HG02623 (cell line): ENCODE measurements at regions not wholly inside any gene's neighbourhood (a gene's known extent, or its start where the extent isn't known, plus 50 kb on each side); places are given as distances from the start of the nearest gene placed in this dataset.

Experiments used
- ATAC-seq: cut with Tn5 transposase; IDR thresholded peaks from one replicate; pipeline ENCODE4 v1.9.1; 2021; ENCODE audit warnings: moderate library complexity; ENCODE audit not compliant: unreplicated experiment

GRCh38 chr15:98412852-98413251 lies 235.5 kb upstream of the IGF1R start:
- no peak for ATAC-seq

DNA sequence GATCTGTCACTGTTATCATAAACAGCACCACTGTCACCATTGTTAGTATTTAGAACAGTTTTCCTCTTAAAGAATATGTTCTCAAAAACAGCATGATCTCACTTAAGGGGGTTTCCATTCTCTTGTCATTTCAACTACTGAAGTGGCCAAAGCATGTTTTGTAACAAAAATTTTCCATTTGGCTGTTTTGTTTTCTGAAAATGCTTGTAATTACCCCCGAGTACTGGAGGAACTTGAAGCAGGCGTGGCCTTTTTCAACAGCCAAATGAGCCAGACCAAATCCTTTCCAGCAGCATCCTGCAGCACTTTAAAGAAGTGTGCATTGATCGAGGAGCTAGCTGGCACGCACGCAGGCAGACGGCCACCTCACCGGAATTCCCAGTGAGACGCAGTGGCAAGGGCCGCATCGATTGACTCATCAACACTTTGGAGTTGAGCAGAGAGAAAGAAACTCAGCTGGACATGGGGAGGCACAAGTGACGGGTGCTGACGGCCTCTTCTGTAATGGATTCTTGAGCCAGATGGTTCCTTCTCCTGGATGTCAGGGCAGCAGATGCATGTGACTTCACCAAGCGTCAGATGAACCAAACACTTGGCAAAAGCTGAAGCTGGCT lies 234.3 kb upstream of the IGF1R start:
- ATAC-seq = no peak

- no peak for ATAC-seq
Measured at GRCh38 chr15:98416222-98416855, 232.0 kb upstream of the IGF1R start.

GRCh38 chr15:98417346-98417745 lies 231.0 kb upstream of the IGF1R start:
- no peak for ATAC-seq

DNA sequence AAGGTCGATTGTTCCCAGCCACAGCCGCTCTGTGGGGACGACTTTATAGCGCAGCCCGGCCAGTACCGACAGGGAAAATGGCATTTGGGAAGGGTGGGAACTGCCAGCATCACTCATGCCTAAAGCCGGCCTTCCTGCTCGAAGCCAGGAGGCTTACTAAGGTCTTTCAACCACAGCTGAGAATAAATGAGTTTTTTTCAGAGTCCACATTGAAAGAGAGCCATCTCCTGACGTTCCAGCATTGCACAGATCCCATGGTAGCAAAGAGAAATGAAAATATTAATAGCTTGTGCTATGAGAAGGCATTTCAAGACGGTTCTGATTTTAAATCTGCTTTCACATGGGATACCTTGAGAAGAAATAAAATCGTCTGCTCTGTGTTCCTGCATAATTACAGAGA lies 230.2 kb upstream of the IGF1R start:
- no peak for ATAC-seq

- no peak for ATAC-seq
Measured at GRCh38 chr15:98419173-98419780, 229.1 kb upstream of the IGF1R start.

GRCh38 chr15:98420837-98421236 lies 227.5 kb upstream of the IGF1R start:
- ATAC-seq = no peak

DNA sequence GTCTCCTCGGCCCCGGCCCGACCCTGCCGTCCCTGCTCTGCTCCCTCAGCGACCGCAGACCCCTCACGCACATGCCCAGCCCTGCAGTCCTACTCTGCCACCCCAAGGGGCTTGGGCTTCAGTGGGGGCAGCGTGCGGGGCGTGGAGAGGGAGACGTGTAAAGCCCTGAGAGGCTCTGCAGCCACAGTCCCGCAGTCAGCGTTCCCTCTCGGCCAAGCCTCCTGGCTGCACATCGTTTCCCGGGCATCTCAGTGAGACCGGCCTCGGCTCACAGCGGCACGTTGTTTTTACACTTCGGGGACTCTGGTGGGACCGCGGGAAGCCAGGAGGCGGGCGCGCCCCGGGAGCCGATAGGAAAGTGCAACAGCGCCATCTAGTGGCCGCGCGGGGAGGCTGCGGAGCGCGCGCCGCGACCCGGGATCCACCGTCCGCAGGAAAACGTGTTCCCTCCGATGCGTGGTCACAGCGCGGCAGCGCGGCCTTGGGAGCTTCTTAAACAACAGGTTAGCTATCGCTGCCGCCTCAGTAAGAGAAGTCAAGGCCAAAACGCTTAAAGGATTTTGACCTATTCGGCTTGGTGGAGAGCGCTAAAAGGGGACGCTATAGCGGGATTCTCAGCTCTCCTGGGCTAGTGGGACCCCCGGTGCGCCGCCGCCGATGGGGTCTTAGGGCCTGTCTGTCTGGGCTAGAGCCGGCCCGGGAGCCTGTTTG lies 226.8 kb upstream of the IGF1R start:
- peak; percentile 56 for ATAC-seq

DNA sequence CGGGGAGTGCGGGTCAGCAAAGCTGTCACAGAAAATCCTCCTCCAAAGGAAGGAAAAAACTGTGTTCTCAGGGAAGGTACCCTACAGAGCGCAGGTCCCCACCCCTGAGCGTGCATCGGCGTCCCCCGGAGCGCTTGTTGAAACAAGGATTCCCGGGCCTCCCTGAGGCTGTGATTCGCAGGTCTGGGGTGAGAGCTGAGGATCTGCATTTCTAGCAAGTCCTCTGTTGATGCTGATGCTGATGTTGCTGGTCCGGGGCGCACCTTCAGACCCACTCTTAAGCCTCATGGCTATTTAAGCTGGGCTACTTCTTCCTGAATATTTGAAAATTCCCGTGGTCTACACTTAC lies 226.2 kb upstream of the IGF1R start:
- no peak for ATAC-seq

- no peak for ATAC-seq
Measured at GRCh38 chr15:98425173-98425572, 223.2 kb upstream of the IGF1R start.

DNA sequence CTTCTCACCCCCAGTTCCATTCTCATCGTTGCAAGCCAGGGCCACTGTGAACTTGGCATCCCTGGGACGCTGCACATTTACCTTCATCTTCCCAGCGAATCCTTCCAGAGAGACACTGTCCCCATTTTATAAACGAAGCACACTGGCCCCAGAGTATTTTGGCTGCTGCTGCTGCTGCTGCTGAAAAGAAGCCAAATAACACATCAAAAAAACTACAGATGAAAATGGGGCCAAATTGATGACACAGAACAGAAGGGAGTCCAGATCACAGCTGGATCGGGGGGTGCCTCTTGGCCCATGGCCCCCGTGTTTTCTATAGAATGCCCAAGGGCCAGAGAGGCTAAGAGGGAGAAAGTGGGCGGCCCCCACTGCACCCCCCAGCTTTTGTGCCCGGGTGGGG lies 221.0 kb upstream of the IGF1R start:
- ATAC-seq = no peak

DNA sequence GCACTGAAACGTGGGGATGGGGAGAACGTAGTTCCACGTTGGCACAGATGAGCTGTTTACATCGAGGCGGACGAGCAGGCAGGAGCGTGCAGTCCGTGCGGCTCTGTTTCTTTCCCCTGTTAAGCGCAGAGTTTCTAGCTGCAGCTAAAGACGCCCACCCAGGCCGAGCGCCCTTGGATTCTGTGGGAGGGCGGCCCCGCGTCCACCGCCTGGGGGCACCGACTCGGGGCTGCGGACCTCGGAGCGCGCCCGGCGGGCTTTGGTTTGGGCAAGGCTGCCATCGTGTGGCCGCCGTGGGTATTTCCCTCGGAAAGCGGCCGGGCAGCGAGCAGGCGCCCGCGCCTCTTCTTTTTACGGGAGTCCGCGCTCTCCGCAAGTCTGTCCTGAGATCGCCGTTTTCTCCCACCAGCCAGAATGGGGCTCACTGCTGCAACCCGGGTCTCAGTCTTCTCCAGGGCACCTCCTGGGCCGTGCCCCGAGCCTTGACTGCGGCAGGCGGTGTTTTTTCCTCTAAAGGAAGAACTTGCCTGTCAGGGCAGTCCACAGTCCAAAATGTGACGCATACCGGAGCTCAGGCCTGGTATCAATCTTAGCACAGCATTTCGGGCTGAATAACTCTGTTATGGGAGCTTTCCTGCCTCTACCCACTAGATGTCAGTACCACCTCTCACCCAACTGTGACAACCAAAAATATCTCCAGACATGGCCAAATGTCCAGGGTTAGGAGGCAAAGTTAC lies 219.9 kb upstream of the IGF1R start:
- peak; percentile 68 for ATAC-seq

GRCh38 chr15:98431171-98431570 lies 217.2 kb upstream of the IGF1R start:
- no peak for ATAC-seq

GRCh38 chr15:98433346-98433745 lies 215.0 kb upstream of the IGF1R start:
- ATAC-seq = no peak

DNA sequence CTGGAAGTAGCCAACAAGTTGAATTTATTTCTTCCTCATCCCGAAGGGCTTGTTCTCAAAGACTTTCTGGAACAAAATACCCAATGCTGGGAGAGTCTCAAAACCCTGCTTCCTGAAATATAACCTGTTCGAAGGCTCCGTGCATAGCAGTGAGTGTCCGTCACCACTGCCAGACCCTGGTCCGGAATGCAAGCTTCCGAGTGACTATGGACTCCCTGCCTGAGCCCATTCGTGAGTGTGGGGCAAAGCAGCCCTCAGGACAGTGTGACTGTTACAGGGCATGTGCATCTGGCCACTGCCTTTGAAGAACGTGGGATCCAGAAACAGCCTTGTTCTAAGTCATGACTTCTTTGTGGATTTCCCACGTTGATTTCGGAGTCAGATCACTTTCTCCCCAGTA lies 214.5 kb upstream of the IGF1R start:
- no peak for ATAC-seq

DNA sequence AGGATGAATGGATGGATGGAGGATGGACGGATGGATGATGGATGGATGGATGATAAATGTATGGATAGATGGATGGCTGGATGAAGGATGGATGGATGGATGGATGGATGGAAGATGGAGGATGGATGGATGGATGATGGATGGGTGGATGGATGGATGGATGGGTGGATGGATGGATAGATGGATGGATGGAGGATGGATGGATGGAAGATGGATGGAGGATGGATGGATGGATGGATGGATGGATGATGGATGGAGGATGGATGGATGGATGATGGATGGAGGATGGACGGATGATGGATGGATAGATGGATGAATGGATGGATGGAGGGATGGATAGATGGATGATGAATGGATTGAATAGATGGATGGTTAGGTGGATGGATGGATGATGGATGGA lies 210.6 kb upstream of the IGF1R start:
- ATAC-seq = no peak

- ATAC-seq = no peak
Measured at GRCh38 chr15:98438326-98438725, 210.0 kb upstream of the IGF1R start.

DNA sequence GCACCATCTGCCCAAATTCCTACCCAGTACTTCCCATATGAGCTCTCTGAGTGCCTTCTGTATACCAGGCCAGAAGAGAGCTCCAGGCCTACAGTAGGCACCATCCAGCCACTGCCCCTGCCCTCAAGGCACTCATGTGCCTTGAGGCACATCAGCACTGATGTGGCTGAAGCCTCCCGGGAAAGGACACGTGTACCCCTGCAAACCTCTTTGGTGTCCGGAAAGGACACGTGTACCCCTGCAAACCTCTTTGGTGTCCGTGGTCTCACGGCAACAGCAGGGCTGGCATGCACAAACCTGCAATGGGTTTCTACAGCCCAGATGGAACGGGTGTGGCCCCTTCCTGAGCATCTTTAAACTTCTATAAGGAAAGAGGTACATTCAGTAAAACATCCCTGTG lies 209.4 kb upstream of the IGF1R start:
- no peak for ATAC-seq

DNA sequence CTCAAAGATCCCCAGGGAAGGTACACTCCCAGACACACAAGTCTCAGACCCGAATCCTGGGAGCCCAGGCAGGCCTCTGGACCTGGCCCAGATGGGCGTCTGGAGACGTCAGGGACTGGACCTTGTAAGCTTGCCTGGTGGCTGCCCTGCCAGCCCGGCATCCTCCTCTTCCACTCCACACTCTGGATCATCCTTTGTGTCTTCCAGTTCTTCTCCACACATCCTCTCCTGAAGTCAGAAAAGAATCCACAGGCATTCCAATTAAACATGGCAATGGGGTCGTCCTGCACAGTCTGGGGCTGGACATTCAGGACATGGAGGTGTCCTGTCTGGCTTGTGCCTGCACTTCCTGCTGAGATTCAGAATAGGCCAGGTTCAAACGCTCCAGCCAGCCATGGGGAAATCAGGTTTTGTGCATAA lies 208.8 kb upstream of the IGF1R start:
- no peak for ATAC-seq

DNA sequence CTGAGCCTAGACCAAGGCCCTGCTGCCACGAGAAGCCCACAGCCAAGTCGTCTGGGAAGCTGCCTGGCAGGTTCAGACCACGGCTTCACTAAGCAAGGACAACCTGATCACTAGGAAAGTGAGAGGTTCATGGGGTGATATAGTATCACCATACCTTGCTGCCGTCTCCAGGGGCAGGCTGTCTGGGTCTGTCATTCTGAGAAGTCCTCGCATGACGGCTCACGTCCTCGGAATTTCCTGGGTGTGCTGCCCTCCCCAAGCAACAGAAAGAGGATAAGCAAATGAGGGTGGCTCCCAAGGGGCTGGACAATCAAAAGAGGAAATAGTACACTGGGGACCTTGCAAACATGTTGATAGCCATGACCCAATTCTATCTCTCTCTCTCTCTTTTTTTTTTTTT lies 207.4 kb upstream of the IGF1R start:
- no peak for ATAC-seq

GRCh38 chr15:98441599-98441998 lies 206.7 kb upstream of the IGF1R start:
- ATAC-seq = no peak
